ENCODE measurements at regions not wholly inside any gene's neighbourhood (a gene's known extent, or its start where the extent isn't known, plus 50 kb on each side); places are given as distances from the start of the nearest gene placed in this dataset.

DNA sequence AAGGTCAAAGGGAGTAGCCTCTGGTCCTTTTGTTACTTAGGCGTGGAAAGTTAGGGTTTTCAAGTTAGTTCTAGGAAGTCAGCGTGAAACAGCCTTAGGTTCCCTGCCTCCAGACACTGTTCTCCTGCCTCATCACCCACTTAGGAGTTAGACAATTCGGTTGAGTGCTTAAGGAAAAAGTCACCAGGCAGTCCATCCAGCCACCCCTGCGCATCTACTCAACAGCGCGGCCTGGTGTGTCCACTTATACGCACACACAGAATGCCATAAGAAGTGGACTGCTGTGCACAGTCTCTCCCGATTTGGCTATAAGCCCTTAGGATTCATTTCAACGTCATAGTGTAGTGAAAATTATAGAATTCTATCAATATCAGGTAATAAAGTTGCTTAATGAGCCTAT is 470.8 kb upstream of the TNP1 start:
- TF ChIP-seq, protein P1, sequence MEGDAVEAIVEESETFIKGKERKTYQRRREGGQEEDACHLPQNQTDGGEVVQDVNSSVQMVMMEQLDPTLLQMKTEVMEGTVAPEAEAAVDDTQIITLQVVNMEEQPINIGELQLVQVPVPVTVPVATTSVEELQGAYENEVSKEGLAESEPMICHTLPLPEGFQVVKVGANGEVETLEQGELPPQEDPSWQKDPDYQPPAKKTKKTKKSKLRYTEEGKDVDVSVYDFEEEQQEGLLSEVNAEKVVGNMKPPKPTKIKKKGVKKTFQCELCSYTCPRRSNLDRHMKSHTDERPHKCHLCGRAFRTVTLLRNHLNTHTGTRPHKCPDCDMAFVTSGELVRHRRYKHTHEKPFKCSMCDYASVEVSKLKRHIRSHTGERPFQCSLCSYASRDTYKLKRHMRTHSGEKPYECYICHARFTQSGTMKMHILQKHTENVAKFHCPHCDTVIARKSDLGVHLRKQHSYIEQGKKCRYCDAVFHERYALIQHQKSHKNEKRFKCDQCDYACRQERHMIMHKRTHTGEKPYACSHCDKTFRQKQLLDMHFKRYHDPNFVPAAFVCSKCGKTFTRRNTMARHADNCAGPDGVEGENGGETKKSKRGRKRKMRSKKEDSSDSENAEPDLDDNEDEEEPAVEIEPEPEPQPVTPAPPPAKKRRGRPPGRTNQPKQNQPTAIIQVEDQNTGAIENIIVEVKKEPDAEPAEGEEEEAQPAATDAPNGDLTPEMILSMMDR (conservative IDR thresholded peaks at IDR 0.05; ENCODE audit: low read length): no peak
- TF ChIP-seq EZH2phosphoT487 (IDR thresholded peaks at IDR 0.05; ENCODE audit: borderline replicate concordance, low read depth, low read length): no peak
